Cerebellar cortex (tissue), 1 donor: ENCODE measurements at regions not wholly inside any gene's neighbourhood (a gene's known extent, or its start where the extent isn't known, plus 50 kb on each side); places are given as distances from the start of the nearest gene placed in this dataset.

Source experiments
- DNase-seq: peaks from one replicate; pipeline ENCODE4 v3.0.0-alpha.2; 2015; ENCODE audit warnings: low spot score

DNA sequence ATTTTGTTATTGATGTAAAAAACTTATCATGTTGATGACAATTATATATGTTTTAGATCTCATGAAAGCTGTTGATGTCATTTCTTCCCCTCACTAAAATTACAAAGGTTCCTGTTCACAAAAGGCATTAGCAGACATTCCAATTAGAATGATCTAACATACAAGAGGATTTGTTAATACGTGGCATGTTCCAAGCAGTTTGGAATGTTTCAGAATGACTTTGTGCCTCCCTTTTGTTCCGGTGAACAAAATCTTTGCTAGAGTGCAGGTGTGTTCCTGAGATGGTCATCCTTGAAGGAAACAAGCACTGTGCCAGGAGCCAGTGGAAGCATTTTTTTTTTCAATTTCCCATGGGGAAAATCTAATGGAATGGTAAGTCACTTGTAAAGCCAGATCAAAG lies 108.0 kb upstream of the KCTD3 start:
- no peak for DNase-seq

DNA sequence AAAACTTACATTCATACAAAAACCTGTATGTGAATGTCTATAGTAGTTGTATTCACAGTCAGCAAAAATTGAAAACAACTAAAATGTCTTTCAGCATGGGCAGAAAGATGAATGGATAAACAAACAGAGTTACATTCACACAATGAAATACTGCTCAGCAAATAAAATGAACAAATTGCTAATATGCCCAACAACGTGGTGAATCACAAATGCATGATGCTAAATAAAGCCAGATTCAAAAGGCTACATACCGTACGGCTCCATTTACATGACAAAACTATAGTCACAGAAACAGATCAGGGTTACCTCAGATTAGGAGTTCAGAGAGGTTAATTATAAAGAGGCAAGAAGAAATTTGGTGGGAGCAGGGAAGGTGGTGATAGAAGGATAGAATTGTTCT lies 100.7 kb upstream of the KCTD3 start:
- no peak for DNase-seq

DNA sequence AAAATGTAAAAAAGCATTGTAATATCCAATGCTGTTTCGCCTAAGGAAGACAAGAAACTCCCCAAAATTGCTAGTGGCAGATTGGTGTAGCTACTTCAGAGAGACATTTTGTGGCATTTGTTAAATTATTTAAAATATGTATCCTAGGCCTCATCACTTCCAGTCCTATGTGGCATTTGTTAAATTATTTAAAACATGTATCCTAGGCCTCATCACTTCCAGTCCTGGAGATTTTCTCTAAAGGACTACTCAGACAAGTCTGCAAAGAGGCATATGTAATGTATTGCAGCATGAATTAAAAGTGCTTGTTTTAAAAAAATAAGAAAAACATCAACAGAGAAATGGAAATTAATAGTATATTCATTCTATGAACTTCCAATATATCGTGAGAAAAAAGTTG lies 95.6 kb upstream of the KCTD3 start:
- DNase-seq: no peak

DNA sequence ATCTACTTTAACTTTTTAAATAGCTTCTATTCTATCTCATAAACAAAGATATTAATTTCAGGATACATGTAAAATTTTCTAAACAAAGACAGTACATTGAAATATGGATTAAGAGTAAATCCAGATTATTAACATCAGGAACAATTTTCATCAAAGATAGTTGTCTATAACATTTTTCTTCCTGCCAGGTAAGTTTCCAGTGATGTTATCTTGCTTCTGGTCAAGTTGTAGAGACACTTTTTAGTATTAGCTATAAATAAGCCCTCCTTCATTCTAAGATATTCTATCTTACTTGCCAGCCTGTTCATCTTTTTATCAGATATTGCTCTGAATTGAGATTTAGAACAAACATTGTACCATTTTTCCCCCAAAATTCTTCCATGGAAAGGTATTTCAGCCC lies 94.4 kb upstream of the KCTD3 start:
- no peak for DNase-seq

DNA sequence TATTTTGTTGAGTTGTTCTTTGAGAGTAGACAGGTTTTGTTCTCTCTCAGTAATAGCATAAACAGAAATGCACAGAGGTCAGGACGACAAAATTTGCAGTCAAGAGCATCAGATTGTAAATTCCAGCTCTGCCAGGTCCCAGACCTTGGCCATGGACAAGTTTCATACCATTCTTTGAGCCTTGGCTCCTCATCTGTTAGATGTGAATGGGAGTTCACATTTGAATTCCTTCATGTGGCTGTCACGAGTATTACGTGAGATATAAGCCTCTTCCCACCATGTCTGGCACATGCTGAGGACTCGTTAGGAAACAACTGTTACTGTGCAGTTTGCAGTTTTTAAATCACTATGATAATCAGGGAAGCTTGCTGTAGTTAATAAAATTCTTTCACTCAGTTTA lies 93.2 kb upstream of the KCTD3 start:
- no peak for DNase-seq

DNA sequence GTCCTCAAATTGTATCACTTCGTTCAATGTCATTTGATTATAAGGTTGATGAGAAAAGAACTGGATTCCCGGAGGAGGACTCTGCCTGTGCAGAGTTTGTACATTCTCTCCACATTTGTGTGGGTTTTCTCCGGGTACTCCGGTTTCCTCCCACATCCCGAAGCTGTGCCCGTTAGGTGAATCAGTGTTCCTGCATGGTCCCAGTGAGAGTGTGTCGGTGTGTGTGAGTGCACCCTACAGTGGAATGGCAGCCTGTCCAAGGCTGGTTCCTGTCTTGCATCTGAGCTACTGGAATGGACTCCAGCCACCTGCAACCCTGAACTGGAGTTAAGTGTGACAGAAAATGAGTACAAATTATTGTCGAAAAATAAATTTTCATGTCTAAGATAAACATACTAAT lies 92.2 kb upstream of the KCTD3 start:
- DNase-seq: no peak

DNA sequence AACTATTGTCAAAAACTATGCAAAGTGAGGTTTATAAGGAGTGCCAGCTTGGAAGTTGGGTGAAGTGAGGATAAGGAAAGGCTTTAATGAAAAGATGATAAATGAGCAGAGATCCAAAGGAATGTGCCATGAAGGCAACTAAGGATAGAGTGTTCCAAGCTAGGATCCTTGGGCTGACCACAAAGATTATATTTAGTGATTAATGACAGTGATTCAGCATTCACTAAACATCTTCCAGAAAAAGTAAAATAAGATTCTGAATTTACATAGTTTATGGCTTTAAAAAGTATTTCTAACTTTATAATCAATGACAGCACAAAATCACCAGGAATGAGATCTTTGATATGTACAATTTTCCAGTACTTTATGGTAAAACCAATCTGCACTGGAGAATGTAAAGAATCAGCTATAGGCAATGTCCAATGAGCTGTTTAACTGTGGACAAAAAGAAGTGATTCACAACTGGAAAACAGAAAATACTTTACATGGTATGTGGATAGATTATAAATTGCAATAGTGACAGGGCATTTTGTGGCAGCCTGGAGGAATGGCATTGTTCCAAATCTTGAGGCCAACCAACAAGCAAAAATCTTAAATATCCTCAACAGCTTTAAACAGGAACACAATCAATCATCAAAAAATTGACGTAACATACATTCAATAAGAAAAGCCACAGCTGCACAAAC lies 91.2 kb upstream of the KCTD3 start:
- no peak for DNase-seq

DNA sequence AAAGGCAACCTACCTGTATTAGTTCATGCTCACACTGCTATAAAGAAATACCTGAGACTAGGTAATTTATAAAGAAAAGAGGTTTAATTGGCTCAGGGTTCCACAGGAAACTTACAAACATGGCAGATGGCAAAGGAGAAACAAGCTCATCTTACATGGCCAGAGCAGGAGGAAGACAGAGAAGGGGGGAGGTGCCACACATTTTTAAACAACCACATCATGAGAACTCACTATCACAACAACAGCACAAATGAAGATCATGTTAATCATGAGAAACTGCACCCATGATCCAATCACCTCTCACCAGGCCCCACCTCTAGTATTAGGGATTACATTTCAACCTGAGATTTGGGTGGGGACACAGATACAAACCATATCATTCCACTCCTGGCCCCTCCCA lies 90.6 kb upstream of the KCTD3 start:
- DNase-seq: no peak

DNA sequence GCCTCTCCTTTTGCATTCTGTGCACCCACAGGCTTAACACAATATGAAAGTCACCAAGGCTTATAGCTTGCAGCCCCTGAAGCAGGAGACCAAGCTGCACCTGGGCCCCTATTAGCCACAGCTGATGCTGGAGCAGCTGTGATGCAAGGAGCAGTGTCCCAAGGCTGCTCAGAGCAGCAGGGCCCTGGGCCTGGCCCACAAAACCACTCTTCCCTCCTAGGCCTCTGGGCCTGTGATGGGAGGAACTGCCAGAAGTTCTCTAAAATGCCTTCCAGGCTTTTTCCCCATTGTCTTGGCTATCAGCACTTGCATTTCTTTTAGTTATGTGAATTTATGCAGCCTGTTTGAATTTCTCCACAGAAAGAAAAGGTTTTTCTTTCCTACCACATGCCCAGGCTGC lies 89.5 kb upstream of the KCTD3 start:
- DNase-seq: no peak

DNA sequence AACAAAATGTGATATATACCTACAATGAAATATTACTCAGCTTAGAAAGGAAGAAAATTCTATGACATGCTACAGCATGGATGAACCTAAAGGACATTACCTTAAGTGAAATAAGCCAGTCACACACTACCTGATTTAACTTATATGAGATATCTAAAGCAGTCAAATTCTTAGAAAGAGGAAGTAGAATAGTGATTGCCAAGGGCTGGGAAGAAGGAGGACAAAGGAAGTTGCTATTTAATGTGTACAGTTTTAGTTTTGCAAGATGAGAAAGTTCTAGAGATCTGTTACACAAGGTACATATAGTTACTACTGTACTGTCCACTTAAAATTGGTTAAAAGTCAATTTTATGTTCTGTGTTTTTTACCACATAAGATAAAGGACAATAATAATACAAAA lies 87.5 kb upstream of the KCTD3 start:
- no peak for DNase-seq

DNA sequence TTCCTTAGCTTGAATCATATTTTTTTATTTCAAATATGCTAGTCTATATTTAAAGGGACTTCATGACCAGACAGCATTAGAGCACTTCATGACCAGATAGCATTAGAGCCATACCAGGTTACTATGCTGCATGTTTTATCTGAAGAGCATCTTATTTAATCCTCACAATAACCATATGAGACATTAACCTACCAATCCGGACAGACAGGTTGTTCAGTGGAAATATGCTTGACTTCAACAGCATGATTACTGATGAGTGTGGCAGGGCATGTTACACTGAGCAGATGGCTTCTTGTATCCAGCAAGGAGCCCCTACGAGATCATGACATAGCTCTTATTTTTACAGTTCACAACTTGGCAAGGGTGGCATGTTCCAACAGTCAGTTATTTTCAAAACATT lies 85.0 kb upstream of the KCTD3 start:
- DNase-seq: peak; percentile 1

DNA sequence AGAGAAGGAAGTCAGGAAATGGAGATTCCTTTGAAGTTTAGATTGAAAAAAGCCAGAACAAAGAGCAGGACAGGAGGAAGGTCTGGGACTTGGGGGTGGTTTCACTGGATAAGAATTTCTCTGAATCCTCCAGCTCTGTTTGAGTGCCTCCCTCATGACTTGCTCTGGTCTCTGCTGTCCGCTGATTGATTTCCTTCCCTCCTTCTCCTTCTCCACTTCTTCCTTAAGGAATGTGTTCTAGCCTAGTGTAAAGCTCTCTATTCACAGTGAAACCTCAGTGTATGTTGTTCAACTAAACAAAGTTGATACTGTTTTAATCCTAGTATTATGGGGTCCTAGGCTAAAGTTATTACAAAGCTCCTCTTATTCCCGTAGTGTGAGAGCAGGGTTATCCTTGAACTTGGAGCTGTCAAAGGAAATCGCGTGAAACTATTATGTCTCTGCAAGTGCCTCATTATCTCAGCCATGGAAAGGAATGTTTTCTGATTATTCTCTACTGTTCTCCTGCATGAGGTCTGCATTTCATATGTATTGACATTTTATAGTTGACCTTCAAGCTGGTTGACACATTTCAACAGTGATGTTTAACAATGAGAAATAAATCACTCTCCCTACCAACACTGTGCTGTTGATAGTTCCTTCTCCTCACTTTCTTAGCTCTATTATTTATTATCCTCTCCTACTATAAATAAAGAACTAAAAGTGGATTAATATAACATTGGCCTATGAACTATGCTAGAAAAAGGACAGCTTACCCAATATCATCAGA lies 82.7 kb upstream of the KCTD3 start:
- no peak for DNase-seq

DNA sequence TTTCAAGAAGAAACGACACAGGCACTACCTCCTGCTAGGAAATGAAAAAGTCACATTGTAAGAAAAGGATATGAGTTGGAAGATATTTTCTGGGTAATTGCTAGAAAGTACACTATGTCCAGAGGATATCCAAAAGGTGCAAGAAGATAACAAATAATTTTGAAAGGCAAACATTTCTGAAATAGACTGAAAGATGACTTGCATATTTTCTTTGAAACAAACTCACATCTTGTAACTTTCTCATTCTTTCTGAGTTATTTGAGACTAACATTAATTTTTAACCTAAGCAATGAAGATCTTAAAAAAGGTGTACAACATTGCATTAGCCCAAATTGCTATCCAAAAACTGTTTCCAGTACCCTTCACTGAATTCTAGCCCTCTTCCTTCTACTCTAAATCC lies 79.6 kb upstream of the KCTD3 start:
- no peak for DNase-seq

DNA sequence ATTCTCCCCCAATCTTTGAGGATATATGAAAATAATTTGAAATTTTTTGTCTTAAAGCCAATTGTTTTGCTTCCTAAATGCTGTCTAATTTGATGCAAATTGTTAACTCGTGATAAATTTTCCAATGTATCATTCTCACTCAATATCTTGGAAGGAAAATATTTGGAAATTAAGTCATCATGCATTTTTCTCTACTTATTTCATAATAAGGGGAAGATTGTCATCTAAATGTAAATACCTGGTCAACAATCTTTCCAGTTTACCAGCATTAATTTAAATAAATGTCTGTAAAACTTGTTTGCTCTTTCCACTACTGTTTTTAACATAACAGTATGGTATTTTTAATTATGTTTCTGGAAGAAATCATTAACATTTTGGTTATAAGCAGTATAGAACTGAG lies 78.3 kb upstream of the KCTD3 start:
- DNase-seq: no peak

DNA sequence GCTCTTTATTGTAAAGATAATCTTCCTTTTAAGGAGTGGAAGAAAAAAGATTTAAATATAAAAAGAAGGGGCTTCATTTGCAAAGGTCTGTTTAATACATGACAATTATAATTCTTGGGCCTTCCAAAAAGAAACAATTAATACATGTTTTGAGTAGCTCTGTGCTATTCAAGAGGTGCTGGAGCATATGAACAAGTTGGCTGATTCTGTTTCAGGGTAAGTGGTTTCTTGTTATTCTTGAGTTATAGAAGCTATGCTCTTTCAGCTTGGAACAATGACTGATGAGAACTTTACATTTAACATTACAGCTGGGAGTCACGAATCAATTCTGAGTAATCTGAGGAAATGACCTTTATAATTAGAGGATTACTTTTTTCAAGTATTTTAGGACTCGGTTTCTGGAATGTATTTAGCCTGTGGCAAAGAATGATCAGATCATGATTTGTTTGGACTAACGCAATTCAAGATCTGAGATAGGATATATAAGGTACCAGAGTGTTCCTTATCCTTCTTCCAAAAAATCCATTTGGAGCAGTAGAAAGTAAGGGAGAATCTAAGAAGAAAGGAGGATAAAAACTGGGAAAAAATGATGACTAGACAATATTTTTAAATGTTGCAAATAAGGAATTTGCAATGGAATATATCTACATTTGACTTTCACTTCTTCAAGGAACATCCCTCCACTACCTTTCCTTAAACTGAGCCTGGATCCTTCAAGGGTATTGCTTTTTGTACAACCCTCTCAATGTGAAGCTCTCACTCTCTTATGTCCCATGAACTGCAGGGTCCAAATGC lies 77.1 kb upstream of the KCTD3 start:
- DNase-seq: no peak

DNA sequence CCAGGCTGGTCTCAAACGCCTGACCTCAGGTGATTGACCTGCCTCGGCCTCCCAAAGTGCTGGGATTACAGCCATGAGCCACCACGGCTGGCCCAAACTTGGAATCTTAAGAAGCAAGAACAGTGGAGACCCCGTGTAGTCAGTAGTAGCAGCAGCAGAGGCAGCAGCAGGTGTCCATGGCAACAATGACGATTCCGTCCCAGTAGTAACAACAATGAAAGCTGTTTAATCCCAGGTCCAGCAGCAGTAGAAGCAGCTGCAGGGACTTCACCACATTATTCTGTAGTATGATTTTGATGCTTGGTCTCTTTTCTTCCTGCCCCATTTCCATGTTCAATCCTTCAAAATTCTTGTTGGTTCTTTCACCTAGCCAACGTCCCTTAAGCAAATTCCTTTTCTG lies 69.6 kb upstream of the KCTD3 start:
- DNase-seq: no peak

DNA sequence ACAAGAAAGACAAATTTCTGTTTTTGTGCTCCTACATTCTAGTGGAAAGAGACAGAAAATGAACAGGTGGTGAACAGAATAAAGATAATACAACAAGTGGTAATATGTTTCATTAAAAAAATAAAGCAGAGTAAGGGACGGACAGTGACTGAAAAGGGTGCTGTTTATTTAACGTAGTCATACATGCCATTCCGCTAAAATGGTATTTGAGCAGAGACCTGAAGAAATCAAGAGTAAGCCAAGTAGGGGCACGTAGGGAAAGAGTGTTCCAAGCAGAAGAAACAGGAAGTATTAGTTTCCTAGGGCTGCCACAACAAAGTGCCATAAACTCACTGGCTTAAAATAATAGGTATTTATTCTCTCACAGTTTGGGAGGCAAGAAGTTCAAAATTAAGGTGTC lies 65.6 kb upstream of the KCTD3 start:
- no peak for DNase-seq

DNA sequence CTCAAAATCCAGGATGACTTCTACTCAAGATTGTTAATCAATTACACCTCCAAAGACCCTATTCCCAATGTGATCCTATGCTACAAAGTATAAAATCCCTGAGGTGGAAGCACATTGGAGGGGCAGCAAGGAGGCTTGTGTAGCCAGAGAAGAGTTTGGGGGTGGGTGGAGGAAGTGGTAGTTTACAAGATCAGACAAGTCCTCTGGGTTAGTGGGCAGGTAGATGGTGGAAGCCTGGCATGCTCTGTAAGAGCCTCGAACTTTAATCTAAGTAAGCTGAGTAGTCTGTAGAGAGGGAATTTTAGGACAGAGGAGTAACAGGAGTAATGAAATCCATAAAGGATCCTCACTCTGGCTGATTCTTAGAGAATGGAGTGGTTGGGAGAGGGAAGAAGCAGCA lies 65.0 kb upstream of the KCTD3 start:
- no peak for DNase-seq

DNA sequence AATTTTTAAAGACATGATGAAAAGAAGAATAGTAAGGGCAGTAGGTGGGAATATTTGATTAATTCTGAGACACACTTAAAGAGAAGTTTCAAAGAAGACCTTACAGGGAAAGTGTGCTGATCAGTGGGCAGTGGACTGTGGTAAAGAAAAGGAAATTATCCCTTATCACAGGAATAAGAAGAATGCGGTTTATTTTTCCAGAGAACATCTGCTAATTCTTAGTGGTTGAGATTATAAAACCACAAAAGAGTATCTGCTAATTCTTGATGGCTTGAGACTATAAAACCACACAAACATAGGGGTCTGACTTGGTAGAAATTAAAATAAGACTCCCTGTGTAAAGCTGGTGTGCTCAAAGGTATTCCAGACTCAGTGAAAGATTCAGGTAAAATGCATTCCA lies 60.0 kb upstream of the KCTD3 start:
- DNase-seq: no peak

DNA sequence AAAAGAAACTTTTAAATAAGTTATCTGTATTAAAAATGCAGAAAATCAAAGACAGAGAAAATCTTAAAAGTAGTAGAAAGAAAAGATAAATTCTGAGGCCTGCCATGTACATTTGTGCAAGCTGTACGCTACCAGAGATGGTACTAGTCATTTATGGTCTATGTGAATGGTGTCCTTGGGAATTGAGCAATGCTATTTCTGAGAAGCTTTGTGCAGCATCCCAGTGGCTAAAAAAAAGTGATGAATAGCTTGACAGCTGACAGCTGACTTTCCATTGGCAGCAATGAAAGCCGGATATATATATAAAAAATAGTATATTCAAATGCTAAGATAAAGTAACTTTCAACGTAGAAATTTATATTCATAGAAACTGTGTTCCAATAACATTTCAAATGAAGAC lies 58.8 kb upstream of the KCTD3 start:
- no peak for DNase-seq
